Endothelial cell of umbilical vein (primary cell): ENCODE measurements at regions not wholly inside any gene's neighbourhood (a gene's known extent, or its start where the extent isn't known, plus 50 kb on each side); places are given as distances from the start of the nearest gene placed in this dataset.

Experiments used
- BruUV-seq: library from RNA; stranded (reverse); fragments of 400-500 nt; replicated peaks from 2 replicates; lab custom pipeline; 2021; lab: Mats Ljungman, UMichigan
- CTCF ChIA-PET: fragments of 300-600, 350-600 bp; sonication (Branson Sonifier 250); formaldehyde crosslinking; loops from one replicate; lab custom pipeline; 2021; ENCODE audit warnings: antibody characterized with exemption, inconsistent platforms; lab: Charles Lee
- POLR2A ChIA-PET: fragments of 300-600, 350-600 bp; sonication (Branson Sonifier 250); formaldehyde crosslinking; loops from one replicate; lab custom pipeline; 2021; ENCODE audit warnings: antibody characterized with exemption, inconsistent platforms; lab: Charles Lee
- DNase-seq: peaks from one replicate; pipeline ENCODE4 v3.0.0-alpha.2; 2011; ENCODE audit warnings: low read depth, low spot score
- FAIRE-seq: peaks from 2 replicates; lab custom pipeline; 2011; peaks lifted over from hg19 to GRCh38; lab: Jason Lieb, UNC
- H2AFZ ChIP-seq: 2 replicates; pipeline ENCODE4 v1.6.0; 2012; ENCODE audit warnings: low read depth, low read length, control low read depth, inconsistent platforms
- H3K27ac ChIP-seq: 2 replicates; pipeline ENCODE4 v1.5.1; 2011; ENCODE audit warnings: low read depth, mild to moderate bottlenecking, control low read depth, low read length, moderate library complexity; ENCODE audit not compliant: insufficient read depth
- H3K27me3 ChIP-seq, 2 experiments: 2 replicates each; pipeline versions ENCODE4 v1.6.0 to v1.6.1; 2011; ENCODE audit warnings: low read length in 2 of 2, mixed read lengths in 1 of 2; ENCODE audit not compliant: control insufficient read depth in 2 of 2, insufficient read depth in 2 of 2
- H3K36me3 ChIP-seq, 2 experiments: 2 replicates in 1 of 2; 3 replicates in 1 of 2; pipeline ENCODE4 v1.5.1; 2011; ENCODE audit warnings: low read length in 2 of 2, mild to moderate bottlenecking in 1 of 2, moderate library complexity in 1 of 2; ENCODE audit not compliant: control insufficient read depth in 2 of 2, insufficient read depth in 2 of 2; ENCODE audit errors: extremely low read depth in 1 of 2
- H3K4me1 ChIP-seq: 3 replicates; pipeline ENCODE4 v1.5.1; 2011; ENCODE audit warnings: mild to moderate bottlenecking, low read length; ENCODE audit not compliant: control insufficient read depth, insufficient read depth; ENCODE audit errors: extremely low read depth
- H3K4me2 ChIP-seq: 2 replicates; pipeline ENCODE4 v1.6.1; 2011; ENCODE audit warnings: low read length, control low read depth, mixed read lengths; ENCODE audit not compliant: insufficient read depth
- H3K4me3 ChIP-seq, 3 experiments: fragments of 200-600 bp in 1 of 3; sonication (generic), shearing (Covaris generic) in 1 of 3; replicated peaks in 1 of 3; 2 replicates each; pipeline ENCODE4 v1.5.1; 2011 to 2016; ENCODE audit warnings: control low read depth in 3 of 3, low read length in 3 of 3, mild to moderate bottlenecking in 2 of 3, inconsistent platforms in 1 of 3, low read depth in 1 of 3, moderate library complexity in 1 of 3; ENCODE audit not compliant: insufficient read depth in 1 of 3
- H3K79me2 ChIP-seq: 2 replicates; pipeline ENCODE4 v1.6.0; 2012; ENCODE audit warnings: low read length, inconsistent platforms; ENCODE audit not compliant: control insufficient read depth, insufficient read depth
- H3K9ac ChIP-seq: replicated peaks from 2 replicates; pipeline ENCODE3; 2011; ENCODE audit warnings: low read length, control low read depth; ENCODE audit not compliant: insufficient read depth; ENCODE audit errors: extremely low read depth
- H3K9me1 ChIP-seq: replicated peaks from 3 replicates; pipeline ENCODE4 v1.6.0; 2011; ENCODE audit warnings: mild to moderate bottlenecking, low read length; ENCODE audit not compliant: control insufficient read depth, insufficient read depth; ENCODE audit errors: extremely low read depth
- H3K9me3 ChIP-seq: replicated peaks from 2 replicates; pipeline ENCODE4 v1.5.1; 2012; ENCODE audit warnings: low read length, inconsistent platforms; ENCODE audit not compliant: control insufficient read depth, insufficient read depth
- H4K20me1 ChIP-seq: replicated peaks from 2 replicates; pipeline ENCODE3; 2011; ENCODE audit warnings: mild to moderate bottlenecking, low read length; ENCODE audit not compliant: control insufficient read depth, insufficient read depth; ENCODE audit errors: extremely low read depth
- EZH2 ChIP-seq: IDR thresholded peaks from 2 replicates; pipeline ENCODE4 v1.6.1; 2012; ENCODE audit warnings: borderline replicate concordance, low read depth, mild to moderate bottlenecking, moderate library complexity, low read length, inconsistent platforms; ENCODE audit not compliant: severe bottlenecking
- FOS ChIP-seq: IDR thresholded peaks from 2 replicates; pipeline ENCODE4 v1.6.1; 2011; ENCODE audit warnings: mild to moderate bottlenecking, low read length, moderate library complexity, borderline replicate concordance; ENCODE audit not compliant: insufficient read depth
- GATA2 ChIP-seq: IDR thresholded peaks from 2 replicates; pipeline ENCODE4 v1.7.0; 2011; ENCODE audit warnings: low read depth, mild to moderate bottlenecking, moderate library complexity, mixed read lengths, low read length; ENCODE audit not compliant: insufficient read length, insufficient read depth
- JUN ChIP-seq: IDR thresholded peaks from 2 replicates; pipeline ENCODE4 v1.6.1; 2011; ENCODE audit warnings: borderline replicate concordance, low read depth; ENCODE audit not compliant: insufficient read length, insufficient read depth
- MAX ChIP-seq: IDR thresholded peaks from 2 replicates; pipeline ENCODE4 v1.6.1; 2011; ENCODE audit not compliant: insufficient read depth, insufficient read length
- MYC ChIP-seq: IDR thresholded peaks from one replicate; pipeline ENCODE4 v1.6.1; 2011; ENCODE audit warnings: mild to moderate bottlenecking, low read depth, low read length
- POLR2A ChIP-seq: IDR thresholded peaks from 2 replicates; pipeline ENCODE4 v1.6.1; 2012; ENCODE audit warnings: low read depth, mild to moderate bottlenecking, control low read depth, low read length
- POLR2AphosphoS5 ChIP-seq: IDR thresholded peaks from 2 replicates; pipeline ENCODE4 v1.6.1; 2012; ENCODE audit warnings: low read depth, mild to moderate bottlenecking, control low read depth, low read length, moderate library complexity; ENCODE audit not compliant: insufficient read depth
- dilution Hi-C: fragments of 300-500 bp; cut with MboI; formaldehyde crosslinking; loops from one replicate; pipeline ENCODE4 v1.15.0; 2019; ENCODE audit warnings: low sequenced_read_pairs; ENCODE audit not compliant: extremely low pct_ligation_motif_present
- intact Hi-C: fragments of 100-400 bp; cut with micrococcal nuclease; formaldehyde crosslinking; loops from one replicate; pipeline ENCODE4 v1.10.0; 2022
- TF ChIP-seq, protein P1 (sequence below), 2 donors: IDR thresholded peaks; 1 replicate in 1 of 2; 2 replicates in 1 of 2; pipeline ENCODE4 v1.5.1; 2011; ENCODE audit warnings: low read length in 2 of 2, mild to moderate bottlenecking in 2 of 2, moderate library complexity in 2 of 2, control low read depth in 1 of 2, inconsistent platforms in 1 of 2, low read depth in 1 of 2; ENCODE audit not compliant: insufficient read depth in 1 of 2; ENCODE audit errors: extremely low read depth in 1 of 2

DNA sequence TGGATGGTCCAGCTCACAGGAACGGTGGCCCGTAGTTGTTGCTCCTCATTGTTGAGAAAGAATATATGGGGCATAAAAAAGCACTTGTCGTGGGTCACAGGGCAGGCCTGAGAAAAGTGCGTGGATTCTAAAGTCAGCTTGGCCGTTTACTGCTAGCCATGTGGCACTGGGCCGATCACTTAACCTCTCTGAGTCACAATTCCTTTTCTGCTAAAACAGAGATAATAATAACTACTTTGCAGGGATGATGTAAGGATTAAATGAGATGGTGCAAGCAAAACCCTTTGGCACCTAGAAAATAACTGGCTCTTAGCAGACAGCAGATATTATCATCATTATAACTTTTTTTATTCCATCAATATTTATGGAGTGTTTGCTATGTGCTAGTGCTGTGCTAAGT, 579.7 kb downstream of the CCDC171 start:
- CTCF ChIA-PET: interaction anchor here (0.6 to 4.8 kb wide), 6 partner anchors 10 to 269 kb away, joined by 3 to 78 read pairs (median 4); no protein-coding TSS in a partner anchor
- no peak for DNase-seq
- H3K27ac ChIP-seq: no peak overlapping the region

More for the DNA sequence above, 579.7 kb downstream of the CCDC171 start:
- Histone ChIP-seq H3K4me1 (no peaks in the 10 kb centered on the region), H3K36me3 (no peaks in the 10 kb centered on the region), H2AFZ (no peak overlapping the region), H3K9ac (no peak overlapping the region), H4K20me1 (no peaks in the 10 kb centered on the region), H3K27me3 (no peaks in the 10 kb centered on the region), H3K4me2 (no peak overlapping the region), H3K79me2 (no peaks in the 10 kb centered on the region), H3K4me3 (no peak overlapping the region), H3K9me1 (no peaks in the 10 kb centered on the region), H3K9me3 (no peaks in the 10 kb centered on the region)
- no TSS peak for BruUV-seq
- intact Hi-C loops (loop anchor here (5.0 kb wide), 1 partner anchor 95 kb away; no protein-coding TSS in a partner anchor), dilution Hi-C loops (no loop called here)
- TF ChIP-seq, protein P1, sequence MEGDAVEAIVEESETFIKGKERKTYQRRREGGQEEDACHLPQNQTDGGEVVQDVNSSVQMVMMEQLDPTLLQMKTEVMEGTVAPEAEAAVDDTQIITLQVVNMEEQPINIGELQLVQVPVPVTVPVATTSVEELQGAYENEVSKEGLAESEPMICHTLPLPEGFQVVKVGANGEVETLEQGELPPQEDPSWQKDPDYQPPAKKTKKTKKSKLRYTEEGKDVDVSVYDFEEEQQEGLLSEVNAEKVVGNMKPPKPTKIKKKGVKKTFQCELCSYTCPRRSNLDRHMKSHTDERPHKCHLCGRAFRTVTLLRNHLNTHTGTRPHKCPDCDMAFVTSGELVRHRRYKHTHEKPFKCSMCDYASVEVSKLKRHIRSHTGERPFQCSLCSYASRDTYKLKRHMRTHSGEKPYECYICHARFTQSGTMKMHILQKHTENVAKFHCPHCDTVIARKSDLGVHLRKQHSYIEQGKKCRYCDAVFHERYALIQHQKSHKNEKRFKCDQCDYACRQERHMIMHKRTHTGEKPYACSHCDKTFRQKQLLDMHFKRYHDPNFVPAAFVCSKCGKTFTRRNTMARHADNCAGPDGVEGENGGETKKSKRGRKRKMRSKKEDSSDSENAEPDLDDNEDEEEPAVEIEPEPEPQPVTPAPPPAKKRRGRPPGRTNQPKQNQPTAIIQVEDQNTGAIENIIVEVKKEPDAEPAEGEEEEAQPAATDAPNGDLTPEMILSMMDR (IDR thresholded peaks at IDR 0.05; ENCODE audit: extremely low read depth in 1 of 2, insufficient read depth in 1 of 2, low read depth in 1 of 2, low read length in 2 of 2): no peak
- no peak for TF ChIP-seq FOS
- TF ChIP-seq MYC: no peak
- TF ChIP-seq EZH2: no peak
- TF ChIP-seq POLR2A: no peak
- TF ChIP-seq MAX: no peak
- TF ChIP-seq POLR2AphosphoS5: no peak
- TF ChIP-seq JUN: no peak
- no peak for TF ChIP-seq GATA2
- FAIRE-seq: no peak
- POLR2A ChIA-PET: no interaction called here
